Activated naive CD8-positive, alpha-beta T cell treated with anti-CD3 and anti-CD28 coated beads, Interleukin-2, amount 50 U/mL, for 24 hours (primary cell): ENCODE measurements at regions not wholly inside any gene's neighbourhood (a gene's known extent, or its start where the extent isn't known, plus 50 kb on each side); places are given as distances from the start of the nearest gene placed in this dataset.

Source experiments
- ATAC-seq: fragments of 150-1000 bp; cut with Tn5 transposase; one replicate; pipeline ENCODE4 v1.10.0; 2021
- DNase-seq: peaks from one replicate; pipeline ENCODE4 v3.0.0; 2021
- H3K27ac Mint-ChIP-seq: one replicate; pipeline ENCODE4 v1.8.0; 2021; ENCODE audit warnings: mild to moderate bottlenecking, mixed read lengths
- H3K27me3 Mint-ChIP-seq: one replicate; pipeline ENCODE4 v1.8.0; 2021; ENCODE audit warnings: mixed read lengths
- H3K36me3 Mint-ChIP-seq: one replicate; pipeline ENCODE4 v1.8.0; 2021; ENCODE audit warnings: low read depth, mixed read lengths
- H3K4me1 Mint-ChIP-seq: one replicate; pipeline ENCODE4 v1.8.0; 2021; ENCODE audit warnings: mixed read lengths
- H3K4me3 Mint-ChIP-seq: one replicate; pipeline ENCODE4 v1.8.0; 2021; ENCODE audit warnings: mild to moderate bottlenecking, moderate library complexity, mixed read lengths
- H3K9me3 Mint-ChIP-seq: one replicate; pipeline ENCODE4 v1.8.0; 2021; ENCODE audit warnings: mixed read lengths

GRCh38 chr18:45551142-45551815 lies 64.0 kb upstream of the SLC14A2 start:
- ATAC-seq (no peak), DNase-seq (no peak)
- Mint-ChIP-seq H3K4me1 (no peaks in the 10 kb centered on the region), H3K27ac (no peak overlapping the region), H3K9me3 (no peaks in the 10 kb centered on the region), H3K27me3 (peaks cover 2% of the 10 kb centered on the region), H3K4me3 (no peak overlapping the region), H3K36me3 (no peaks in the 10 kb centered on the region)

GRCh38 chr18:45553723-45554388 lies 61.4 kb upstream of the SLC14A2 start:
- Mint-ChIP-seq H3K27ac (no peak overlapping the region), H3K27me3 (peaks cover 2% of the 10 kb centered on the region), H3K36me3 (no peaks in the 10 kb centered on the region), H3K4me3 (no peak overlapping the region), H3K9me3 (no peaks in the 10 kb centered on the region), H3K4me1 (no peaks in the 10 kb centered on the region)
- DNase-seq (no peak), ATAC-seq (no peak)

GRCh38 chr18:45554389-45554737 lies 60.9 kb upstream of the SLC14A2 start:
- ATAC-seq (no peak), DNase-seq (no peak)
- no peak overlapping the region for H3K4me3 Mint-ChIP-seq

GRCh38 chr18:45556222-45556621 lies 59.1 kb upstream of the SLC14A2 start:
- Mint-ChIP-seq H3K4me3 (no peak overlapping the region), H3K36me3 (no peaks in the 10 kb centered on the region)

More at GRCh38 chr18:45554389-45554737, 60.9 kb upstream of the SLC14A2 start:
- Mint-ChIP-seq H3K4me1 (no peaks in the 10 kb centered on the region), H3K27me3 (peaks cover 2% of the 10 kb centered on the region), H3K9me3 (no peaks in the 10 kb centered on the region), H3K27ac (no peak overlapping the region), H3K36me3 (no peaks in the 10 kb centered on the region)

GRCh38 chr18:45557287-45557686 lies 58.0 kb upstream of the SLC14A2 start:
- H3K9me3 Mint-ChIP-seq, result no peaks in the 10 kb centered on the region
- H3K27me3 Mint-ChIP-seq, result no peaks in the 10 kb centered on the region
- no peaks in the 10 kb centered on the region for H3K4me1 Mint-ChIP-seq
- H3K27ac Mint-ChIP-seq, result no peak overlapping the region
- no peaks in the 10 kb centered on the region for H3K36me3 Mint-ChIP-seq
- DNase-seq (no peak), ATAC-seq (no peak)
- H3K4me3 Mint-ChIP-seq, result no peak overlapping the region

More at GRCh38 chr18:45556222-45556621, 59.1 kb upstream of the SLC14A2 start:
- H3K27me3 Mint-ChIP-seq, result no peaks in the 10 kb centered on the region
- no peaks in the 10 kb centered on the region for H3K9me3 Mint-ChIP-seq
- no peaks in the 10 kb centered on the region for H3K4me1 Mint-ChIP-seq
- ATAC-seq (no peak), DNase-seq (no peak)
- H3K27ac Mint-ChIP-seq, result no peak overlapping the region

GRCh38 chr18:45557779-45558178 lies 57.5 kb upstream of the SLC14A2 start:
- Mint-ChIP-seq H3K27ac (no peak overlapping the region), H3K4me1 (no peaks in the 10 kb centered on the region), H3K9me3 (no peaks in the 10 kb centered on the region), H3K27me3 (no peaks in the 10 kb centered on the region), H3K36me3 (no peaks in the 10 kb centered on the region), H3K4me3 (no peak overlapping the region)
- no peak for DNase-seq
- ATAC-seq, result no peak

GRCh38 chr18:45559258-45559657 lies 56.0 kb upstream of the SLC14A2 start:
- no peaks in the 10 kb centered on the region for H3K36me3 Mint-ChIP-seq
- no peak for ATAC-seq
- no peaks in the 10 kb centered on the region for H3K4me1 Mint-ChIP-seq
- no peaks in the 10 kb centered on the region for H3K27me3 Mint-ChIP-seq
- H3K9me3 Mint-ChIP-seq, result no peaks in the 10 kb centered on the region
- H3K27ac Mint-ChIP-seq, result no peak overlapping the region
- no peak overlapping the region for H3K4me3 Mint-ChIP-seq
- DNase-seq, result no peak

- Mint-ChIP-seq H3K27me3 (no peaks in the 10 kb centered on the region), H3K9me3 (no peaks in the 10 kb centered on the region), H3K27ac (no peak overlapping the region), H3K4me1 (no peaks in the 10 kb centered on the region), H3K36me3 (no peaks in the 10 kb centered on the region), H3K4me3 (no peak overlapping the region)
- DNase-seq, result no peak
- no peak for ATAC-seq
Measured at GRCh38 chr18:45560870-45561269, 54.4 kb upstream of the SLC14A2 start.

GRCh38 chr18:45562567-45563479 lies 52.5 kb upstream of the SLC14A2 start:
- no peaks in the 10 kb centered on the region for H3K27me3 Mint-ChIP-seq
- H3K9me3 Mint-ChIP-seq, result no peaks in the 10 kb centered on the region
- H3K36me3 Mint-ChIP-seq, result no peaks in the 10 kb centered on the region

GRCh38 chr18:45565280-45565970 lies 49.9 kb upstream of the SLC14A2 start:
- H3K27me3 Mint-ChIP-seq, result no peaks in the 10 kb centered on the region
- no peaks in the 10 kb centered on the region for H3K36me3 Mint-ChIP-seq
- H3K27ac Mint-ChIP-seq, result no peak overlapping the region
- H3K4me3 Mint-ChIP-seq, result no peak overlapping the region
- no peaks in the 10 kb centered on the region for H3K9me3 Mint-ChIP-seq
- DNase-seq (no peak), ATAC-seq (no peak)
- no peaks in the 10 kb centered on the region for H3K4me1 Mint-ChIP-seq

More at GRCh38 chr18:45562567-45563479, 52.5 kb upstream of the SLC14A2 start:
- Mint-ChIP-seq H3K4me1 (no peaks in the 10 kb centered on the region), H3K27ac (no peak overlapping the region), H3K4me3 (no peak overlapping the region)
- DNase-seq, result no peak
- ATAC-seq, result no peak
